SK-MEL-5 (cell line): ENCODE measurements at regions not wholly inside any gene's neighbourhood (a gene's known extent, or its start where the extent isn't known, plus 50 kb on each side); places are given as distances from the start of the nearest gene placed in this dataset.

Source experiments
- DNase-seq: peaks from one replicate; pipeline ENCODE4 v3.0.0-alpha.2; 2016; ENCODE audit warnings: low read depth, low spot score
- in situ Hi-C: cut with HindIII; loops from 2 replicates; pipeline ENCODE4 v1.10.0; 2016; ENCODE audit warnings: low sequenced_read_pairs, high pct_unique_total_duplicates, low pct_unique_long_range_greater_than_20kb

- no peak for DNase-seq
- in situ Hi-C loops: no loop called here
Observed at GRCh38 chr3:117272274-117272673, 562.7 kb downstream of the TUSC7 start.

GRCh38 chr3:117272876-117273523 lies 563.4 kb downstream of the TUSC7 start:
- DNase-seq: no peak
- in situ Hi-C loops: no loop called here

DNA sequence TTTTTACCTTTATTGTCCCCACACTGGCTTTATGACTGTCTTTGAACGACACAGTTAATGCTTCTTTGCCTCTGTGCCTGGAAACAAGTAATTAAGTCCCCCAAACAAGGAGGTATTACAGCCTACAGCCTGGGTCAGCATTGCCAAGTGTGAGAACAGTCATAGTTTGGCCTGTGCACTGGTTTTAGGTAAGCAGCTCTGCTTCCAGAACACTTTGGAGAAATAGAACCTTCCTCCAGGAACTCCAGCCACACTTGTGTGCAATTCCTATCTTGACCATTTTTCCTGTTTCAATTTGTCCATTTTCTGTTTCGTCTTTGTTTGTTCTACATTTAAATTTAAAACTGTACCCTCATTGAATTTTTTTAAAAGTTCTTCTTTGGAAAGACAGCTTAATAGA lies 568.2 kb downstream of the TUSC7 start:
- in situ Hi-C loops: no loop called here
- no peak for DNase-seq

- DNase-seq: no peak
- in situ Hi-C loops: no loop called here
Observed at GRCh38 chr3:117278424-117279190, 569.0 kb downstream of the TUSC7 start.

DNA sequence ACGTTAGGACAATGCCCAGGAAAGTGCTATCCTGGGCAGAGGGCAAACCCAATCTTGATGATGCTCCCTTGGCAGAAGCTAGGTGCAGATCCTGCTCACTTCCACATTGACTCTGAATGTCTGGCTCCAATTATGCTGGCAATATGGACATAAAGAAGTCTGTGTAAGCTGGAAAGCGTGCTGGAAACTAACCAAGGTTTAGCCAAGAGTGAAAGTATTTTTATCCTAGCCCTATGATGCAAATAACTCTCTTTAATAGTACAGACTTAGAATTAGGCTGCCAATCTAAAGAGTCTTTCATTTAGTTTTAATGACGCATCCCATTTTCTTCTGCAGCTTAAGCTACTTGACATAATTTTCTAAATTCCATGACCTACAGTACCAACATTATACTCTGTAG lies 571.8 kb downstream of the TUSC7 start:
- DNase-seq: no peak
- in situ Hi-C loops: no loop called here

DNA sequence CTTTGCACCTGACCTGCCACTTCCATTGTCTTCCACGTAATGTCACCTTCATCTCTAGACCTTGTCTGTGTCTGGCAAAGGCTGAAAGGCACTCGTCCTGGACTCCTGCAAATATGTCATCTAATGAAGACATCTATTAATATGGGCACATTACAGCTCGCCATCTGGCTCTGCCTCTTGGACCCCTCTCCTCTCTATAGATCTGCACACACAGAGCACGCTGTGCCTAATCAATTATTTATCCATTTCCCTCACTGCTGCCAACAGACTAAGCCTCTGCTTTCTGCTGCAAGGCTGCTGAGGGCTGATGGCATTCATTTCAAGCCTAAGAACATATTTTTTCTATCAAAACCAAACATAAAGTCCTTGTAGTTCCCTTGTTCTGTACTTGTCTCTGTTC lies 573.0 kb downstream of the TUSC7 start:
- in situ Hi-C loops: no loop called here
- DNase-seq: no peak

GRCh38 chr3:117285737-117286136 lies 576.2 kb downstream of the TUSC7 start:
- no peak for DNase-seq
- in situ Hi-C loops: no loop called here

DNA sequence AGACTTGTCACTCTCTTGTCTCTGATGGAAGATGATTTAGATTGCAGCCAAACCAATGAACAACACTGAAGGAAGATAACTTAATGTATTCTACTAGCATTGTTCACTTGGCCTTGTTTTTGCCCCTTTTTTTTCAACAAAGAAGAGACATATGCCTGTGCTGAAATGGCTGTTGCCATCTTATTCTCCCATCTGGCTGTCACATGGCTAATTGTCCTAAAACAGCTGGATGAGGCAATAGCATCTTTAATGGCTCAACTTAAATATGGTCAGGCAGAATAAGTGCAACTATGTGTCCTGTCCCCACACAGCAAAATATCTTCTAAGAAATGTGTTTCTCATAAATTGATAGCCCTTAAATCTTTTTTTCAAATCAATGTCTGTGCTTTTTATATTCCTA lies 576.9 kb downstream of the TUSC7 start:
- in situ Hi-C loops: no loop called here
- no peak for DNase-seq

GRCh38 chr3:117287602-117288001 lies 578.0 kb downstream of the TUSC7 start:
- in situ Hi-C loops: no loop called here

GRCh38 chr3:117291476-117291875 lies 581.9 kb downstream of the TUSC7 start:
- DNase-seq: no peak
- in situ Hi-C loops: no loop called here

More at GRCh38 chr3:117287602-117288001, 578.0 kb downstream of the TUSC7 start:
- no peak for DNase-seq

GRCh38 chr3:117297065-117297464 lies 587.5 kb downstream of the TUSC7 start:
- no peak for DNase-seq
- in situ Hi-C loops: no loop called here

DNA sequence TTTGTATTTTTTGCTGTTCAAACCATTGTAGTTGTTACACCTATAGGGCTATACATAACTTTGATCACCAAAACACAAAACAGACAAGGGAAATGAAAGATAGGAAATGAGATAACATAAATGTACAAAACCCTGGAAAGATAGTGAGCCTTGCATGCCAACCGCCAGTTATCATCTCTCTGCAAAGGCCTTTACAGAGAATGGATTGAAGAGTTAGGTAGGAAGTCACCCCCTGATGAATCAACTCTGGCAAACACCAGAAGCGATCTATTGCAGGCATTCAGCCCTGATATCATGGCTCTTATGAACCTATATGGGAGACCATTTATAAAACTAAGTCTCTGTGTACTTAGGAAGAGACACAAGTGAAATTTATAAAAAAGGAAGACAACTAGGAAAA lies 588.0 kb downstream of the TUSC7 start:
- in situ Hi-C loops: no loop called here
- no peak for DNase-seq

GRCh38 chr3:117298273-117298672 lies 588.7 kb downstream of the TUSC7 start:
- in situ Hi-C loops: no loop called here
- DNase-seq: no peak

- no peak for DNase-seq
- in situ Hi-C loops: no loop called here
Observed at GRCh38 chr3:117302428-117302827, 592.8 kb downstream of the TUSC7 start.

DNA sequence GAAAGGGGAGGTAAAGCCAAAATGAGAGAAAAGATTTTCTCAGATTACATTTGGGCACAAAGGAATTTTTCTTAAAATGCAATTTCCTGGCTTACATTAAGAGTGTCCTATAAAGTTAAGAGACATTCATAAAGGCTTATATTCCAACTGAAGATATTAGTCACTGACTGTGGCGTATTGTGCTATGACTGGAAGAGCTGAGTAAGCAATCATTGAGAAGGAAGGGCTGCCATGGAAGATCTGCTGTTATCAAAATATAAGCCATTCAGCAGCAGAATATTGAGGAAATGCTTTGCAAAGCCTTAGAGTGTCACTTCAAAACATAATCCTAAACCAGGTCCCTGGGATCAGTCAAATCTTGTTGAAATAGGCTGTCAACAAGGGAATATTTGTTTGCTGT lies 593.9 kb downstream of the TUSC7 start:
- no peak for DNase-seq
- in situ Hi-C loops: no loop called here

- DNase-seq: no peak
- in situ Hi-C loops: no loop called here
Observed at GRCh38 chr3:117304681-117305080, 595.1 kb downstream of the TUSC7 start.

DNA sequence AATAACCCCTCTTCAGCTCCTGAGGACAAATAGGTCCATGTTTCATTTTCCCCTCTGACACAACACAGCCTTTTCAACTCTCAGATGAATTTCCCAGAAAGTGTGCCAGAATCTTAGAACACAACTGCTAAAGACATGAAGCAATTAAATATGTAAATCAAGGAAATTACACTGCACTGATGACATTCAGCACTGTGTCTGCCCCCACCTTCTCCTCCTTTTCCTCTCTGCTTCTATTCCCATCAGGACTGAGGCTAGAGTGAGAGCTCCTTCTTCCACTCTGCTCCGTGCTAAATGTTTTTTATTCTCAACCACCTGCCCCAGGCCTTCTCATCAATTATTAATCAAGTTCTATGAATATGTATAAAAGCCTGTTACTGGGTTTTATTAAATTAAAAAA lies 596.1 kb downstream of the TUSC7 start:
- DNase-seq: no peak
- in situ Hi-C loops: no loop called here

GRCh38 chr3:117306299-117306698 lies 596.7 kb downstream of the TUSC7 start:
- in situ Hi-C loops: no loop called here
- DNase-seq: no peak

DNA sequence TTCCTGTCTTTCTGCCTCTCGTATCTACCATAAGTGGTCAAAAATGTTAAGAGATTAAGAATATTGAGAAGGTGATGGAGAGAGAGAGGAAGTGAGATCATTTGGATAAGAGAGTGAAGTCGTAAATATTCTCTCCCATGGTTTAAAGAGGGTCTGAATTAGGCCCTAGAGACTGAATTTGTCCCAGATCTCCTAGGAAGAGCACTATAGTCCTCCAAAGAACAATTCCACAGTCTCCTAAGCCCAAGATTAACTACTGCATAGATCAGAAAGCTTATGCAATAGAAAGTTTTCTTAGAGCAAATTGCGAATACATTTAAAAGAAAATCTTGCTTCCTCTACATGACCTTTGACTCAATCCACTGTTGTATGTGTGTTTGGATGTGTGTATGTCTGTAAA lies 598.8 kb downstream of the TUSC7 start:
- in situ Hi-C loops: no loop called here
- no peak for DNase-seq
